Prostate gland (tissue), 2 donors: ENCODE measurements at regions not wholly inside any gene's neighbourhood (a gene's known extent, or its start where the extent isn't known, plus 50 kb on each side); places are given as distances from the start of the nearest gene placed in this dataset.

Experiments
- DNase-seq: peaks from one replicate; pipeline ENCODE4 v3.0.0-alpha.2; 2019; ENCODE audit warnings: low spot score
- H3K27ac ChIP-seq, 2 donors: fragments of 200-600 bp; sonication (generic); 2 replicates each; pipeline ENCODE4 v1.5.1; 2017 to 2019
- H3K27me3 ChIP-seq: fragments of 200-600 bp; sonication (generic); replicated peaks from 2 replicates; pipeline ENCODE4 v1.5.1; 2019; ENCODE audit not compliant: insufficient read depth
- H3K36me3 ChIP-seq, 2 donors: fragments of 200-600 bp; sonication (generic); 1 replicate in 1 of 2; 2 replicates in 1 of 2; pipeline versions ENCODE4 v1.5.1 to v1.8.1; 2017 to 2019
- H3K4me1 ChIP-seq: fragments of 200-600 bp; sonication (generic); replicated peaks from 2 replicates; pipeline ENCODE4 v1.5.1; 2019
- H3K4me3 ChIP-seq, 2 donors: fragments of 200-600 bp; sonication (generic); 2 replicates each; pipeline ENCODE4 v1.5.1; 2017 to 2019
- H3K9me3 ChIP-seq: fragments of 200-600 bp; sonication (generic); 2 replicates; pipeline ENCODE4 v1.5.1; 2017
- CTCF ChIP-seq, 4 experiments: fragments of 200-600 bp in 2 of 4; fragments of 450-650 bp in 2 of 4; sonication (generic) in 2 of 4; IDR thresholded peaks; 1 replicate in 3 of 4; 2 replicates in 1 of 4; pipeline ENCODE4 v1.5.1; 2016 to 2019; ENCODE audit warnings: antibody characterized with exemption in 4 of 4, mild to moderate bottlenecking in 2 of 4, moderate library complexity in 2 of 4
- POLR2A ChIP-seq: fragments of 450-650 bp; IDR thresholded peaks from one replicate; pipeline ENCODE4 v1.6.1; 2016; ENCODE audit warnings: antibody characterized with exemption, mild to moderate bottlenecking
- POLR2AphosphoS5 ChIP-seq: sonication (generic); formaldehyde crosslinking; IDR thresholded peaks from one replicate; pipeline ENCODE4 v1.6.1; 2017; ENCODE audit warnings: antibody characterized with exemption
- WGBS: methylation state at CpG from one replicate; pipeline ENCODE4 v1.1.5; 2018; 5-methylcytosine and 5-hydroxymethylcytosine counted together
- intact Hi-C: fragments of 100-400 bp; cut with DNase I; formaldehyde crosslinking; loops from one replicate; pipeline ENCODE4 v1.14.2; 2022

GRCh38 chr3:107943786-107944523 is 146.9 kb downstream of the CD47 start:
- TF ChIP-seq POLR2A, result no peak
- no peak for TF ChIP-seq CTCF (IDR thresholded peaks at IDR 0.05)
- TF ChIP-seq POLR2AphosphoS5, result no peak
- Histone ChIP-seq H3K9me3 (no peaks in the 10 kb centered on the region), H3K27me3 (no peaks in the 10 kb centered on the region), H3K36me3 (no peaks in the 10 kb centered on the region), H3K27ac (no peak overlapping the region), H3K4me1 (no peaks in the 10 kb centered on the region), H3K4me3 (no peak overlapping the region)
- intact Hi-C loops, result loop anchor here (5.0 kb wide), 1 partner anchor 278 kb away; the partner anchor contains the start of gene IFT57
- WGBS, result 89% methylated on average over 5 of the region's 5 CpGs
- no peak for DNase-seq

- intact Hi-C loops, result loop anchor here (5.0 kb wide), 1 partner anchor 279 kb away; the partner anchor contains the start of gene IFT57
- no peak for DNase-seq
- Histone ChIP-seq H3K4me3 (no peak overlapping the region), H3K4me1 (no peaks in the 10 kb centered on the region), H3K27ac (no peak overlapping the region), H3K36me3 (no peaks in the 10 kb centered on the region), H3K9me3 (no peaks in the 10 kb centered on the region), H3K27me3 (no peaks in the 10 kb centered on the region)
- no peak for TF ChIP-seq POLR2AphosphoS5
- no peak for TF ChIP-seq POLR2A
- no peak for TF ChIP-seq CTCF (IDR thresholded peaks at IDR 0.05)
- WGBS, result 47% methylated on average over 5 of the region's 5 CpGs
Observed at GRCh38 chr3:107942951-107943749, 147.7 kb downstream of the CD47 start.

- no peak for TF ChIP-seq POLR2A
- TF ChIP-seq POLR2AphosphoS5, result no peak
- 82% methylated on average over 6 of the region's 6 CpGs for WGBS
- no peaks in the 10 kb centered on the region for H3K9me3 ChIP-seq
- H3K36me3 ChIP-seq, result no peaks in the 10 kb centered on the region
- no peaks in the 10 kb centered on the region for H3K4me1 ChIP-seq
- no peaks in the 10 kb centered on the region for H3K27me3 ChIP-seq
- no peak for DNase-seq
- H3K27ac ChIP-seq, result no peak overlapping the region
- no peak overlapping the region for H3K4me3 ChIP-seq
- intact Hi-C loops, result loop anchor here (5.0 kb wide), 1 partner anchor 280 kb away; the partner anchor contains the start of gene IFT57
Observed at GRCh38 chr3:107942244-107942643, 148.6 kb downstream of the CD47 start.

GRCh38 chr3:107939691-107940442 is 151.0 kb downstream of the CD47 start:
- Histone ChIP-seq H3K27ac (peak overlapping the region in 1 of 2 donors; percentile 40), H3K4me3 (no peak overlapping the region), H3K27me3 (no peaks in the 10 kb centered on the region), H3K4me1 (no peaks in the 10 kb centered on the region), H3K9me3 (no peaks in the 10 kb centered on the region), H3K36me3 (no peaks in the 10 kb centered on the region)
- intact Hi-C loops, result loop anchor here (5.0 kb wide), 3 partner anchors 282 to 537 kb away; partner anchors contain the start of gene IFT57
- WGBS, result 38% methylated on average over 10 of the region's 10 CpGs
- DNase-seq, result peak; percentile 45
- peak; percentile 50 for TF ChIP-seq POLR2AphosphoS5
- no peak for TF ChIP-seq POLR2A
- TF ChIP-seq CTCF (IDR thresholded peaks at IDR 0.05), result no peak

- no peak for TF ChIP-seq POLR2A
- peak in 3 of 4 experiments; percentile 36 to 69 (median 58) for TF ChIP-seq CTCF (IDR thresholded peaks at IDR 0.05)
- TF ChIP-seq POLR2AphosphoS5, result peak; percentile 13
- intact Hi-C loops, result loop anchor here (5.0 kb wide), 2 partner anchors 469 to 539 kb away; no protein-coding TSS in a partner anchor
- no peaks in the 10 kb centered on the region for H3K36me3 ChIP-seq
- no peaks in the 10 kb centered on the region for H3K27me3 ChIP-seq
- H3K9me3 ChIP-seq, result no peaks in the 10 kb centered on the region
- H3K27ac ChIP-seq, result no peak overlapping the region
- H3K4me3 ChIP-seq, result no peak overlapping the region
- no peaks in the 10 kb centered on the region for H3K4me1 ChIP-seq
- peak; percentile 14 for DNase-seq
Observed at GRCh38 chr3:107938143-107938542, 152.7 kb downstream of the CD47 start.
